ENCODE measurements at regions not wholly inside any gene's neighbourhood (a gene's known extent, or its start where the extent isn't known, plus 50 kb on each side); places are given as distances from the start of the nearest gene placed in this dataset.

DNA sequence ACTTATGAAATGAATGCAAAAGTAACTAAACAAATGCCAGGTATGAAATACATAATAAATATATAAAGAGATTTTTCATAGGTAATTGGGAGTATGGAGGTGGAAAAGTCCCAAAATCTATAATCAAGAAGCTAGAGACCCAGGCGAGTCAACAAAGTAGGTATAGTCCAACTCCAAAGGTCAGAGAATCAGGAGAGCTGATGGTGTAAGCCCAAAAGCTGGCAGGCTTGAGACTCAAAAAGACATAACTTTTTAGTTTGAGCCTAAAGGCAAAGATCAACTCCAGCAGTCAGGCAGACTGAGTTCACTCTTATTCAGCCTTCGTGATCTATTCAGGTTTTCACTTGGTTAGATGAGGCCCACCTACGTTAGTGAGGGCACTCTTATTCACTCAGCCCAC, 157.4 kb upstream of the TMCO5A start:
- H3K4me1 ChIP-seq (ENCODE audit: control insufficient read depth, low read length) = no peaks in the 10 kb centered on the region
- no peaks in the 10 kb centered on the region for H4K20me1 ChIP-seq (ENCODE audit: control insufficient read depth, insufficient read depth, low read depth, low read length)
- no peaks in the 10 kb centered on the region for H3F3A ChIP-seq (ENCODE audit: control insufficient read depth, insufficient read depth)
- H3K36me3 ChIP-seq (ENCODE audit: control insufficient read depth, low read length) = no peaks in the 10 kb centered on the region
- H3K9me2 ChIP-seq (replicated peaks; ENCODE audit: control insufficient read depth, low read length) = no peaks in the 10 kb centered on the region
- H3K27me3 ChIP-seq (ENCODE audit: control insufficient read depth, low read length) = no peaks in the 10 kb centered on the region
- H3K4me3 ChIP-seq (ENCODE audit: low read length) = no peak overlapping the region
- TF ChIP-seq, protein P1, sequence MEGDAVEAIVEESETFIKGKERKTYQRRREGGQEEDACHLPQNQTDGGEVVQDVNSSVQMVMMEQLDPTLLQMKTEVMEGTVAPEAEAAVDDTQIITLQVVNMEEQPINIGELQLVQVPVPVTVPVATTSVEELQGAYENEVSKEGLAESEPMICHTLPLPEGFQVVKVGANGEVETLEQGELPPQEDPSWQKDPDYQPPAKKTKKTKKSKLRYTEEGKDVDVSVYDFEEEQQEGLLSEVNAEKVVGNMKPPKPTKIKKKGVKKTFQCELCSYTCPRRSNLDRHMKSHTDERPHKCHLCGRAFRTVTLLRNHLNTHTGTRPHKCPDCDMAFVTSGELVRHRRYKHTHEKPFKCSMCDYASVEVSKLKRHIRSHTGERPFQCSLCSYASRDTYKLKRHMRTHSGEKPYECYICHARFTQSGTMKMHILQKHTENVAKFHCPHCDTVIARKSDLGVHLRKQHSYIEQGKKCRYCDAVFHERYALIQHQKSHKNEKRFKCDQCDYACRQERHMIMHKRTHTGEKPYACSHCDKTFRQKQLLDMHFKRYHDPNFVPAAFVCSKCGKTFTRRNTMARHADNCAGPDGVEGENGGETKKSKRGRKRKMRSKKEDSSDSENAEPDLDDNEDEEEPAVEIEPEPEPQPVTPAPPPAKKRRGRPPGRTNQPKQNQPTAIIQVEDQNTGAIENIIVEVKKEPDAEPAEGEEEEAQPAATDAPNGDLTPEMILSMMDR (IDR thresholded peaks at IDR 0.05; ENCODE audit: low read depth, low read length, poor library complexity, severe bottlenecking) = no peak
- TF ChIP-seq EZH2phosphoT487 (IDR thresholded peaks at IDR 0.05; ENCODE audit: borderline replicate concordance, low read length) = no peak
- H3K9me3 ChIP-seq (ENCODE audit: control insufficient read depth, insufficient read depth, low read length) = no peaks in the 10 kb centered on the region
- no peak overlapping the region for H3K27ac ChIP-seq (ENCODE audit: low read depth, low read length)
- no peaks in the 10 kb centered on the region for H3K79me2 ChIP-seq (ENCODE audit: control insufficient read depth, low read length)
- H3K4me2 ChIP-seq (ENCODE audit: low read length) = no peak overlapping the region

DNA sequence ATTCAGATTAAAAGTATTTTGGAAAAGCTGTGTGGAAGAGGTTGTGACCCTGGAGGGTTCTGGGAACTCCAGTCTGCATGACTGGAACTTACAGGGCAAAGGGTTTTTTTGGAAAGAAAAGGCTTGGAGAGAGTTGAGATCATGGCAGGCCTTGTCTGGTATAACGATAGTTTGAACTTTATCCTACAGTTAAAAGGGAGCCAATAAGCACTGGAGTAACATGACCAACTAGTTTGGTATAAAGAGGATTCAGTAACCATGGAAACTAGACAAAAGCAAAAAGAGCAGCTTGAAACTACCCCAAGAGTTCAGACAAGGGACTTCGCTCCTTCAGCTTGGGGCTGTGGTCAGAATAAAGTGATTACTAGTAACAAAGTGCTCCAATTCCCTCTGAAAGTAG, 151.2 kb upstream of the TMCO5A start:
- Histone ChIP-seq H3K27me3 (ENCODE audit: control insufficient read depth, low read length) (no peaks in the 10 kb centered on the region), H4K20me1 (ENCODE audit: control insufficient read depth, insufficient read depth, low read depth, low read length) (no peaks in the 10 kb centered on the region), H3K79me2 (ENCODE audit: control insufficient read depth, low read length) (no peaks in the 10 kb centered on the region), H3K9me2 (replicated peaks; ENCODE audit: control insufficient read depth, low read length) (no peaks in the 10 kb centered on the region), H3F3A (ENCODE audit: control insufficient read depth, insufficient read depth) (no peaks in the 10 kb centered on the region), H3K36me3 (ENCODE audit: control insufficient read depth, low read length) (no peaks in the 10 kb centered on the region), H3K4me3 (ENCODE audit: low read length) (no peak overlapping the region), H3K9me3 (ENCODE audit: control insufficient read depth, insufficient read depth, low read length) (no peaks in the 10 kb centered on the region), H3K4me1 (ENCODE audit: control insufficient read depth, low read length) (no peaks in the 10 kb centered on the region), H3K4me2 (ENCODE audit: low read length) (no peak overlapping the region), H3K27ac (ENCODE audit: low read depth, low read length) (no peak overlapping the region)
- no peak for TF ChIP-seq EZH2phosphoT487 (IDR thresholded peaks at IDR 0.05; ENCODE audit: borderline replicate concordance, low read length)
- TF ChIP-seq, protein P1 (IDR thresholded peaks at IDR 0.05; ENCODE audit: low read depth, low read length, poor library complexity, severe bottlenecking) = no peak

GRCh38 chr15:37788330-37788729, 146.1 kb upstream of the TMCO5A start:
- Histone ChIP-seq H3K4me2 (ENCODE audit: low read length) (no peak overlapping the region), H3K4me1 (ENCODE audit: control insufficient read depth, low read length) (no peaks in the 10 kb centered on the region), H4K20me1 (ENCODE audit: control insufficient read depth, insufficient read depth, low read depth, low read length) (no peaks in the 10 kb centered on the region), H3K9me3 (ENCODE audit: control insufficient read depth, insufficient read depth, low read length) (no peaks in the 10 kb centered on the region), H3K36me3 (ENCODE audit: control insufficient read depth, low read length) (no peaks in the 10 kb centered on the region), H3K27me3 (ENCODE audit: control insufficient read depth, low read length) (no peaks in the 10 kb centered on the region), H3K9me2 (replicated peaks; ENCODE audit: control insufficient read depth, low read length) (no peaks in the 10 kb centered on the region), H3F3A (ENCODE audit: control insufficient read depth, insufficient read depth) (no peaks in the 10 kb centered on the region), H3K27ac (ENCODE audit: low read depth, low read length) (no peak overlapping the region), H3K79me2 (ENCODE audit: control insufficient read depth, low read length) (no peaks in the 10 kb centered on the region), H3K4me3 (ENCODE audit: low read length) (no peak overlapping the region)
- TF ChIP-seq, protein P1 (IDR thresholded peaks at IDR 0.05; ENCODE audit: low read depth, low read length, poor library complexity, severe bottlenecking) = no peak
